ENCODE measurements at regions not wholly inside any gene's neighbourhood (a gene's known extent, or its start where the extent isn't known, plus 50 kb on each side); places are given as distances from the start of the nearest gene placed in this dataset.
"Not testable (repeated sequence)": the region's sequence is repeated elsewhere in the genome, so short reads cannot be mapped to it uniquely, and the experiment has no call there.

- no peak for DNase-seq (ENCODE audit: low read depth in 2 of 2)
Observed at GRCh38 chr6:19669206-19669605, 168.0 kb upstream of the ID4 start.

- no peak for DNase-seq (ENCODE audit: low read depth in 2 of 2)
Observed at GRCh38 chr6:19682859-19683258, 154.3 kb upstream of the ID4 start.

GRCh38 chr6:19690325-19691075, 146.7 kb upstream of the ID4 start:
- DNase-seq (ENCODE audit: low read depth in 2 of 2), result no peak

- DNase-seq (ENCODE audit: low read depth in 2 of 2), result no peak
Observed at GRCh38 chr6:19691465-19692167, 145.6 kb upstream of the ID4 start.

- DNase-seq (ENCODE audit: low read depth in 2 of 2), result no peak
Observed at GRCh38 chr6:19692506-19693298, 144.5 kb upstream of the ID4 start.

- no peak for DNase-seq (ENCODE audit: low read depth in 2 of 2)
Observed at GRCh38 chr6:19694697-19695096, 142.5 kb upstream of the ID4 start.

GRCh38 chr6:19697744-19698290, 139.4 kb upstream of the ID4 start:
- DNase-seq (ENCODE audit: low read depth in 2 of 2), result no peak

GRCh38 chr6:19699932-19700331, 137.2 kb upstream of the ID4 start:
- DNase-seq (ENCODE audit: low read depth in 2 of 2), result no peak

- no peak for DNase-seq (ENCODE audit: low read depth in 2 of 2)
Observed at GRCh38 chr6:19705606-19706005, 131.6 kb upstream of the ID4 start.

- DNase-seq (ENCODE audit: low read depth in 2 of 2), result no peak
Observed at GRCh38 chr6:19712012-19712688, 125.0 kb upstream of the ID4 start.

GRCh38 chr6:19712998-19713397, 124.2 kb upstream of the ID4 start:
- no peak for DNase-seq (ENCODE audit: low read depth in 2 of 2)

GRCh38 chr6:19713411-19713810, 123.8 kb upstream of the ID4 start:
- no peak for DNase-seq (ENCODE audit: low read depth in 2 of 2)

GRCh38 chr6:19713984-19714383, 123.2 kb upstream of the ID4 start:
- DNase-seq (ENCODE audit: low read depth in 2 of 2), result no peak

GRCh38 chr6:19714434-19715166, 122.6 kb upstream of the ID4 start:
- no peak for DNase-seq (ENCODE audit: low read depth in 2 of 2)

- no peak for DNase-seq (ENCODE audit: low read depth in 2 of 2)
Observed at GRCh38 chr6:19715167-19715551, 122.0 kb upstream of the ID4 start.

- DNase-seq (ENCODE audit: low read depth in 2 of 2), result no peak
Observed at GRCh38 chr6:19719691-19720128, 117.5 kb upstream of the ID4 start.

- no peak for DNase-seq (ENCODE audit: low read depth in 2 of 2)
Observed at GRCh38 chr6:19721766-19722377, 115.3 kb upstream of the ID4 start.

GRCh38 chr6:19722999-19723398, 114.2 kb upstream of the ID4 start:
- no peak for DNase-seq (ENCODE audit: low read depth in 2 of 2)

- no peak for DNase-seq (ENCODE audit: low read depth in 2 of 2)
Observed at GRCh38 chr6:19723545-19723944, 113.6 kb upstream of the ID4 start.

GRCh38 chr6:19725436-19725835, 111.7 kb upstream of the ID4 start:
- DNase-seq (ENCODE audit: low read depth in 2 of 2), result not testable (repeated sequence)

GRCh38 chr6:19731282-19731681, 105.9 kb upstream of the ID4 start:
- DNase-seq (ENCODE audit: low read depth in 2 of 2), result no peak
